ENCODE measurements at regions not wholly inside any gene's neighbourhood (a gene's known extent, or its start where the extent isn't known, plus 50 kb on each side); places are given as distances from the start of the nearest gene placed in this dataset.

DNA sequence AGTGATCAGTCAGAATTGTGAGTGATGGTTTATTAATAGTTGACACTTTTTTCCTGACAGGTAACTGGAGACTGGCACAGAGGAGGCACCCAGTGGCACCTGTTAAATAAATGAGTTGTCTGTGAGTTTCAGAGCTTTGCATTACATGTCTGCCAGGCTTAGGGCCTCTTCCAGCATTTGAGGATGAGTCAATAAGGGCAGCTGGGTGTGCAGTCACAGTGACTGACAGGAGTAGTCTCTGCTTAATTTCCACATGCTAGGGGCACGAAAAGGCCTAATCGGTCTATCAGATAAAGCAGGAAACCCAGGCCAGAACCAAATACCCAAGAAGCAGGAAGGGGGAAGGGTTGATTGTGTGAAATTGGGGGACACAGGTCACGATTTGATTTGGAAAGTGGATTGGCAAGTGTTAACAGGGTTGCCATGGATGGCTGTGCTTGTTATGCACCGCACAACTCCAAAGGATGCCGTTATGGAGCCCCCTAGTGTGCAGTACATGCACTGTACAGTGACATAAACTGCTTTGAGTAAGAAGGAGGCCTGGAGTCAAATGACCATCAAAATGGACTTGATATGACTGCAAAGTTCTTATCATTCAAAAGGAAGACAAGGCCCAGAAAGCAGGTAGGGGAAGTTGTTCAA, 111.9 kb upstream of the GGTLC1 start:
- no peaks in the 10 kb centered on the region for H3K9me3 ChIP-seq (replicated peaks in 1 of 2; ENCODE audit: control insufficient read depth in 2 of 2, insufficient read depth in 1 of 2, low read depth in 1 of 2, low read length in 2 of 2)
- H2BK120ac ChIP-seq (ENCODE audit: low read depth, low read length) = no peak overlapping the region
- H2AK5ac ChIP-seq (ENCODE audit: low read depth, low read length) = no peak overlapping the region
- no peak overlapping the region for H2AFZ ChIP-seq (ENCODE audit: low read length)
- no peaks in the 10 kb centered on the region for H3K27me3 ChIP-seq (ENCODE audit: control insufficient read depth in 3 of 3, insufficient read depth in 3 of 3, low read depth in 1 of 3, low read length in 3 of 3)
- no peak overlapping the region for H2BK12ac ChIP-seq (ENCODE audit: low read length)
- H2BK15ac ChIP-seq (ENCODE audit: low read length) = no peak overlapping the region
- H3K79me1 ChIP-seq (ENCODE audit: low read depth, low read length) = no peaks in the 10 kb centered on the region
- H2BK5ac ChIP-seq (ENCODE audit: low read length) = no peak overlapping the region
- H3K4me2 ChIP-seq (ENCODE audit: insufficient read depth, low read length, poor library complexity, severe bottlenecking) = no peak overlapping the region
- H3K14ac ChIP-seq (ENCODE audit: low read length) = no peak overlapping the region
- no peak overlapping the region for H3K18ac ChIP-seq (ENCODE audit: low read length)
- WGBS, 2 donors (ENCODE audit: extremely low coverage in 2 of 2, insufficient read length in 2 of 2, insufficient replicate concordance in 1 of 2) = no CpG with 5 or more reads among the region's 5 CpGs
- H3K4me1 ChIP-seq (ENCODE audit: control insufficient read depth in 2 of 2, insufficient read depth in 1 of 2, low read depth in 1 of 2, low read length in 2 of 2) = peaks cover 0 to 8% of the 10 kb centered on the region in 2 donors
- no peak overlapping the region for H4K8ac ChIP-seq (ENCODE audit: low read depth, low read length)
- H3K23ac ChIP-seq (ENCODE audit: low read depth, low read length, poor library complexity) = no peak overlapping the region
- no peak overlapping the region for H3K27ac ChIP-seq (replicated peaks; ENCODE audit: low read length)
- H3K4me3 ChIP-seq (ENCODE audit: low read length in 2 of 2) = no peak overlapping the region
- no peaks in the 10 kb centered on the region for H3K36me3 ChIP-seq (replicated peaks in 1 of 2; ENCODE audit: control insufficient read depth in 2 of 2, insufficient read depth in 2 of 2, low read length in 2 of 2)
- H3K9ac ChIP-seq (ENCODE audit: low read depth, low read length, poor library complexity) = no peak overlapping the region
- H4K91ac ChIP-seq (ENCODE audit: low read depth, low read length, poor library complexity) = no peak overlapping the region
- no peak overlapping the region for H3K4ac ChIP-seq (ENCODE audit: low read length)
- peak; percentile 44 for DNase-seq (ENCODE audit: low spot score)

DNA sequence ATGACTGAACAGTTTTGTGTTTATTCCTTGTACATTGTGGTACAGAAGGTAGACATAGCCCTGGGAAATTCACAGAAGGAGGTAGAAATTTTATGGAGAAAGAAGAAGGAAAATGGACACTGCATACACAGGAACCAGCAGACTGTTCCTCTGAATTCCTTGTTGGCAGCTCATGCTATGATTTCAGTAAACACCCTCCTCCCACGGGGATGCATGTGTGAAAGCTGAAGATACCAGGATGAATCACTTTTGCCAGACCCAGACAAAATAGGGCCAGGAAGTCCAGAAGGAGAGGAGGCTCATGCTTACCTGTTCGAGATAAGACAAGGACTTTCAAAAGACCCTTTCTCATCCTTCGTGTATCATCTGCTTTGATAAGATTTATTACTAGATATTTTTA, 110.3 kb upstream of the GGTLC1 start:
- Histone ChIP-seq H3K4me1 (ENCODE audit: control insufficient read depth in 2 of 2, insufficient read depth in 1 of 2, low read depth in 1 of 2, low read length in 2 of 2) (peaks cover 0 to 8% of the 10 kb centered on the region in 2 donors), H3K27ac (replicated peaks; ENCODE audit: low read length) (no peak overlapping the region), H2BK5ac (ENCODE audit: low read length) (no peak overlapping the region), H3K36me3 (replicated peaks in 1 of 2; ENCODE audit: control insufficient read depth in 2 of 2, insufficient read depth in 2 of 2, low read length in 2 of 2) (no peaks in the 10 kb centered on the region), H3K14ac (ENCODE audit: low read length) (no peak overlapping the region), H3K9me3 (replicated peaks in 1 of 2; ENCODE audit: control insufficient read depth in 2 of 2, insufficient read depth in 1 of 2, low read depth in 1 of 2, low read length in 2 of 2) (no peaks in the 10 kb centered on the region), H3K79me1 (ENCODE audit: low read depth, low read length) (no peaks in the 10 kb centered on the region), H3K27me3 (ENCODE audit: control insufficient read depth in 3 of 3, insufficient read depth in 3 of 3, low read depth in 1 of 3, low read length in 3 of 3) (no peaks in the 10 kb centered on the region), H3K9ac (ENCODE audit: low read depth, low read length, poor library complexity) (no peak overlapping the region), H2AK5ac (ENCODE audit: low read depth, low read length) (no peak overlapping the region), H4K91ac (ENCODE audit: low read depth, low read length, poor library complexity) (no peak overlapping the region), H3K4me3 (ENCODE audit: low read length in 2 of 2) (no peak overlapping the region), H2AFZ (ENCODE audit: low read length) (no peak overlapping the region), H3K23ac (ENCODE audit: low read depth, low read length, poor library complexity) (no peak overlapping the region), H2BK120ac (ENCODE audit: low read depth, low read length) (no peak overlapping the region), H3K4me2 (ENCODE audit: insufficient read depth, low read length, poor library complexity, severe bottlenecking) (no peak overlapping the region), H3K18ac (ENCODE audit: low read length) (no peak overlapping the region), H4K8ac (ENCODE audit: low read depth, low read length) (no peak overlapping the region), H2BK15ac (ENCODE audit: low read length) (no peak overlapping the region), H2BK12ac (ENCODE audit: low read length) (no peak overlapping the region), H3K4ac (ENCODE audit: low read length) (no peak overlapping the region)
- WGBS, 2 donors (ENCODE audit: extremely low coverage in 2 of 2, insufficient read length in 2 of 2, insufficient replicate concordance in 1 of 2) = no CpG with 5 or more reads among the region's 3 CpGs
- no peak for DNase-seq (ENCODE audit: low spot score)

DNA sequence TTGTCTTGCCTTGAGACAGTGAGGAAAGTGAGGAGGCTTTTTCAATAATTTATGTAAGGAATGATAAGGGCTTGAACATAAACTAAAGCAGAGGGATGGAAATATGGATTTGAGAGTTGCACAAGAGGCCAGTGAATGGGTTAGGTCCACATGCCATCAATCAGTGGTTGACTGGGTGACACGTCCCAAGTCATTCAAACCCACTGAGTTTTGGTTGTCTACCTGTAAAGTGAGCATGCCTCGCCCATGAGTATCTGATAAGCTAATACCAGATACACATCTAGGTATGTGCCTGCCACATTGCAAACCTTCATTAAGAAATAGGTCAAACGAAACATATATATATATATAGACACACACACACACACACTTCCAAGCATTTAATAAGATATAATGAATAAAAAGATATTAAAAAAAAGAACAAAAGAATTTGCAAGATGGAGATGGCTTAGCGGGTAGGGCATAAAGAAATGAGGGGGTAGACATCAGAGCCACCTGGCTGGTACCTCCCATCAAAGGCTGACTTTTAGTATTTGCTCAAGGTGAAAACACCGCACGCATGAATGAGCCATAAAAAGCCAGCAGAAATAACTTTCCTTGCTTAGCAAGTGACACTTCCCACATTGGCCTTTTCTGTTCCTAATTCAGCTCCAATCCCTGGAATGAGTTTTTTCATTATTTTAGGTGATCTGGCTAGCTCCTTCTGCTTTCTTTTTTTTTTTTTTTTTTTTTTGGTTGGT, 109.1 kb upstream of the GGTLC1 start:
- H3K27ac ChIP-seq (replicated peaks; ENCODE audit: low read length) = no peak overlapping the region
- no peak overlapping the region for H3K4ac ChIP-seq (ENCODE audit: low read length)
- no peak overlapping the region for H4K8ac ChIP-seq (ENCODE audit: low read depth, low read length)
- no peak overlapping the region for H2BK12ac ChIP-seq (ENCODE audit: low read length)
- H3K27me3 ChIP-seq (ENCODE audit: control insufficient read depth in 3 of 3, insufficient read depth in 3 of 3, low read depth in 1 of 3, low read length in 3 of 3) = no peaks in the 10 kb centered on the region
- H3K23ac ChIP-seq (ENCODE audit: low read depth, low read length, poor library complexity) = no peak overlapping the region
- no peaks in the 10 kb centered on the region for H3K79me1 ChIP-seq (ENCODE audit: low read depth, low read length)
- no peak overlapping the region for H2AFZ ChIP-seq (ENCODE audit: low read length)
- 100% methylated on average over 1 of the region's 6 CpGs; no CpG with 5 or more reads in 1 of the 2 donors for WGBS, 2 donors (ENCODE audit: extremely low coverage in 2 of 2, insufficient read length in 2 of 2, insufficient replicate concordance in 1 of 2)
- no peak overlapping the region for H4K91ac ChIP-seq (ENCODE audit: low read depth, low read length, poor library complexity)
- H3K18ac ChIP-seq (ENCODE audit: low read length) = no peak overlapping the region
- H2BK15ac ChIP-seq (ENCODE audit: low read length) = no peak overlapping the region
- H3K9ac ChIP-seq (ENCODE audit: low read depth, low read length, poor library complexity) = no peak overlapping the region
- no peaks in the 10 kb centered on the region for H3K9me3 ChIP-seq (replicated peaks in 1 of 2; ENCODE audit: control insufficient read depth in 2 of 2, insufficient read depth in 1 of 2, low read depth in 1 of 2, low read length in 2 of 2)
- H3K4me3 ChIP-seq (ENCODE audit: low read length in 2 of 2) = no peak overlapping the region
- no peak overlapping the region for H2BK120ac ChIP-seq (ENCODE audit: low read depth, low read length)
- H2BK5ac ChIP-seq (ENCODE audit: low read length) = no peak overlapping the region
- DNase-seq (ENCODE audit: low spot score) = no peak
- no peak overlapping the region for H2AK5ac ChIP-seq (ENCODE audit: low read depth, low read length)
- peaks cover 0 to 8% of the 10 kb centered on the region in 2 donors for H3K4me1 ChIP-seq (ENCODE audit: control insufficient read depth in 2 of 2, insufficient read depth in 1 of 2, low read depth in 1 of 2, low read length in 2 of 2)
- H3K4me2 ChIP-seq (ENCODE audit: insufficient read depth, low read length, poor library complexity, severe bottlenecking) = no peak overlapping the region
- H3K14ac ChIP-seq (ENCODE audit: low read length) = no peak overlapping the region
- no peaks in the 10 kb centered on the region for H3K36me3 ChIP-seq (replicated peaks in 1 of 2; ENCODE audit: control insufficient read depth in 2 of 2, insufficient read depth in 2 of 2, low read length in 2 of 2)

DNA sequence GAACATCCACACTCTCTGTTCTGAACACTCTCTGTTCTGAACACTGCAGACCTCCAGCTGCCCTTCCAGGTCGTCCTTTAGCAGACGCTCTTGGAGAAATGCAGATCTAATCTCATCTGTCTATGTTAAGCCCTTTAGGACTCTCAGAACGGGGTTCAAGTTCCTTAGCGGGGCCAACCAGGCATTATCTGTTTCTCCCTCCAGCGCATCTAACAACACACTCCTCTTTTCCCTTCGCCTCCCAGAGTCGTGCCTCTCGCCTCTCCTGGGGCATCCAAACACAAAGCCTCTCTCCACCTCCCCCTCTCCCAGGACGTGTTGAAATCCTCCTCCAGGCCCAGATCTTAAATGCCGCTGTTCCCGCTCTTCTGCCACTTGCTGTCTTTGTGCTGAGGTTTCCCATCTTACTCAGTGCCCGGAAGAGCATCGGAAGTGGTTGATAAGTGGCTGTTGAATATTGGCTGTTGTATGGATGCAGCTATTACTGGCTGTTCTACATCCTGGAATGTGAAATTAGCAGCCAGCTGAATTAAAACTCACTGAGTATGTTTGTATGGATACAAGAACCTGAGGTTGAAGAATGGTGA, 108.4 kb upstream of the GGTLC1 start:
- H2BK120ac ChIP-seq (ENCODE audit: low read depth, low read length) = no peak overlapping the region
- no peaks in the 10 kb centered on the region for H3K27me3 ChIP-seq (ENCODE audit: control insufficient read depth in 3 of 3, insufficient read depth in 3 of 3, low read depth in 1 of 3, low read length in 3 of 3)
- H3K14ac ChIP-seq (ENCODE audit: low read length) = no peak overlapping the region
- no peak overlapping the region for H4K8ac ChIP-seq (ENCODE audit: low read depth, low read length)
- no peak overlapping the region for H3K23ac ChIP-seq (ENCODE audit: low read depth, low read length, poor library complexity)
- H2AK5ac ChIP-seq (ENCODE audit: low read depth, low read length) = no peak overlapping the region
- DNase-seq (ENCODE audit: low spot score) = no peak
- H3K36me3 ChIP-seq (replicated peaks in 1 of 2; ENCODE audit: control insufficient read depth in 2 of 2, insufficient read depth in 2 of 2, low read length in 2 of 2) = no peaks in the 10 kb centered on the region
- WGBS, 2 donors (ENCODE audit: extremely low coverage in 2 of 2, insufficient read length in 2 of 2, insufficient replicate concordance in 1 of 2) = no CpG with 5 or more reads among the region's 13 CpGs
- no peak overlapping the region for H3K27ac ChIP-seq (replicated peaks; ENCODE audit: low read length)
- no peak overlapping the region for H4K91ac ChIP-seq (ENCODE audit: low read depth, low read length, poor library complexity)
- H2BK12ac ChIP-seq (ENCODE audit: low read length) = no peak overlapping the region
- no peak overlapping the region for H3K9ac ChIP-seq (ENCODE audit: low read depth, low read length, poor library complexity)
- no peak overlapping the region for H3K4ac ChIP-seq (ENCODE audit: low read length)
- no peaks in the 10 kb centered on the region for H3K9me3 ChIP-seq (replicated peaks in 1 of 2; ENCODE audit: control insufficient read depth in 2 of 2, insufficient read depth in 1 of 2, low read depth in 1 of 2, low read length in 2 of 2)
- H2BK5ac ChIP-seq (ENCODE audit: low read length) = no peak overlapping the region
- no peak overlapping the region for H2AFZ ChIP-seq (ENCODE audit: low read length)
- H3K79me1 ChIP-seq (ENCODE audit: low read depth, low read length) = no peaks in the 10 kb centered on the region
- peaks cover 0 to 8% of the 10 kb centered on the region in 2 donors for H3K4me1 ChIP-seq (ENCODE audit: control insufficient read depth in 2 of 2, insufficient read depth in 1 of 2, low read depth in 1 of 2, low read length in 2 of 2)
- no peak overlapping the region for H3K4me3 ChIP-seq (ENCODE audit: low read length in 2 of 2)
- no peak overlapping the region for H2BK15ac ChIP-seq (ENCODE audit: low read length)
- no peak overlapping the region for H3K4me2 ChIP-seq (ENCODE audit: insufficient read depth, low read length, poor library complexity, severe bottlenecking)
- no peak overlapping the region for H3K18ac ChIP-seq (ENCODE audit: low read length)

All from neuronal stem cell (in vitro differentiated cells).